Ishikawa (cell line): ENCODE measurements at regions not wholly inside any gene's neighbourhood (a gene's known extent, or its start where the extent isn't known, plus 50 kb on each side); places are given as distances from the start of the nearest gene placed in this dataset.

Source experiments
- CREB1 ChIP-seq: IDR thresholded peaks from 2 replicates; pipeline ENCODE4 v1.6.1; 2012; ENCODE audit warnings: low read depth
- RAD21 ChIP-seq: IDR thresholded peaks from 2 replicates; pipeline ENCODE4 v1.6.1; 2012; ENCODE audit warnings: low read depth
- YY1 ChIP-seq: IDR thresholded peaks from 2 replicates; pipeline ENCODE4 v1.6.1; 2012; ENCODE audit warnings: low read depth

GRCh38 chr11:127474766-127475165 lies 474.2 kb upstream of the KIRREL3 start:
- TF ChIP-seq YY1 (no peak), RAD21 (no peak), CREB1 (no peak)
